GM12878 (cell line): ENCODE measurements at regions not wholly inside any gene's neighbourhood (a gene's known extent, or its start where the extent isn't known, plus 50 kb on each side); places are given as distances from the start of the nearest gene placed in this dataset.

Source experiments
- CTCF ChIP-seq, 3 experiments: IDR thresholded peaks in 2 of 3; conservative IDR thresholded peaks in 1 of 3; 2 replicates each; pipeline ENCODE4 v1.5.1; 2011; ENCODE audit warnings: low read depth in 3 of 3, low read length in 3 of 3, mild to moderate bottlenecking in 3 of 3, control low read depth in 2 of 3, moderate library complexity in 2 of 3, inconsistent platforms in 1 of 3, mixed read lengths in 1 of 3; ENCODE audit not compliant: control insufficient read depth in 2 of 3, insufficient read depth in 1 of 3; ENCODE audit errors: extremely low read depth in 1 of 3
- FOXK2 ChIP-seq: fragments of 450-650 bp; IDR thresholded peaks from 2 replicates; pipeline ENCODE4 v1.6.1; 2017; ENCODE audit warnings: mild to moderate bottlenecking, moderate library complexity
- POLR2A ChIP-seq: IDR thresholded peaks from 2 replicates; pipeline ENCODE4 v1.6.1; 2011; ENCODE audit warnings: low read depth, mild to moderate bottlenecking, low read length
- POLR2AphosphoS5 ChIP-seq: IDR thresholded peaks from 2 replicates; pipeline ENCODE4 v1.6.1; 2011; ENCODE audit warnings: mild to moderate bottlenecking, low read length, inconsistent platforms
- SMC3 ChIP-seq: IDR thresholded peaks from 2 replicates; pipeline ENCODE4 v1.6.1; 2011; ENCODE audit warnings: low read length, improper control_type of control experiment, borderline replicate concordance
- SP1 ChIP-seq: IDR thresholded peaks from one replicate; pipeline ENCODE4 v1.6.1; 2011; ENCODE audit warnings: low read depth, low read length
- TF ChIP-seq, protein P1 (sequence below): IDR thresholded peaks from 2 replicates; pipeline ENCODE4 v1.6.1; 2011; ENCODE audit warnings: low read depth, low read length, improper control_type of control experiment, borderline replicate concordance

DNA sequence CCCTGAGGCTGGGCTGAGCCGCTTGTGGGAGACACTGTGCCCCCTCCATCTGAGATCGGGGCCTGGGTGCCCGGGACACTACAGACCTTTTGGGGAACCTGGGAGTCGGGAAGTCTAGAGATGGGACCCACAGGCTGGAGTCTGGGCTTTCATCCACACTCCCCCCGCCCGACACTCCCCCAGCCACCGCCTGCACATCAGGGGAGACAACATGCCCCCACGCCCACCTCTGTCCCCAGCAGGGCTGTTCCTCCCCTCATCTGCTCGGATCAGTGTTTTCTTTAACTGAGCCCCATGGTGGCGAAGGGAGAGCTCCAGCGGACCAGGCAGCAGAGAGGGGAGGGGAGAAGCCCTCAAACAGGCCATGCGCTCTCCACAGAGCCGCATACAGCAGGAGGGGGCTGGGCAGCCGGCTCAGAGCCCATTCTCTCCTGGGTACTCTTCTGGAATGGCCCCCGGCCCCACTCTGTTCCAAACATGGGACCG, 174.7 kb downstream of the IGLL1 start:
- TF ChIP-seq POLR2A: no peak
- TF ChIP-seq, protein P1, sequence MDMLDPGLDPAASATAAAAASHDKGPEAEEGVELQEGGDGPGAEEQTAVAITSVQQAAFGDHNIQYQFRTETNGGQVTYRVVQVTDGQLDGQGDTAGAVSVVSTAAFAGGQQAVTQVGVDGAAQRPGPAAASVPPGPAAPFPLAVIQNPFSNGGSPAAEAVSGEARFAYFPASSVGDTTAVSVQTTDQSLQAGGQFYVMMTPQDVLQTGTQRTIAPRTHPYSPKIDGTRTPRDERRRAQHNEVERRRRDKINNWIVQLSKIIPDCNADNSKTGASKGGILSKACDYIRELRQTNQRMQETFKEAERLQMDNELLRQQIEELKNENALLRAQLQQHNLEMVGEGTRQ: no peak
- TF ChIP-seq SMC3: no peak
- no peak for TF ChIP-seq CTCF (IDR thresholded peaks at IDR 0.05 in 2 of 3, conservative IDR thresholded peaks at IDR 0.05 in 1 of 3; ENCODE audit: control insufficient read depth in 2 of 3, extremely low read depth in 1 of 3, insufficient read depth in 1 of 3, low read depth in 3 of 3, low read length in 3 of 3)
- no peak for TF ChIP-seq FOXK2
- no peak for TF ChIP-seq SP1
- TF ChIP-seq POLR2AphosphoS5: no peak
